ENCODE measurements at regions not wholly inside any gene's neighbourhood (a gene's known extent, or its start where the extent isn't known, plus 50 kb on each side); places are given as distances from the start of the nearest gene placed in this dataset.
"Not testable (repeated sequence)": the region's sequence is repeated elsewhere in the genome, so short reads cannot be mapped to it uniquely, and the experiment has no call there.

DNA sequence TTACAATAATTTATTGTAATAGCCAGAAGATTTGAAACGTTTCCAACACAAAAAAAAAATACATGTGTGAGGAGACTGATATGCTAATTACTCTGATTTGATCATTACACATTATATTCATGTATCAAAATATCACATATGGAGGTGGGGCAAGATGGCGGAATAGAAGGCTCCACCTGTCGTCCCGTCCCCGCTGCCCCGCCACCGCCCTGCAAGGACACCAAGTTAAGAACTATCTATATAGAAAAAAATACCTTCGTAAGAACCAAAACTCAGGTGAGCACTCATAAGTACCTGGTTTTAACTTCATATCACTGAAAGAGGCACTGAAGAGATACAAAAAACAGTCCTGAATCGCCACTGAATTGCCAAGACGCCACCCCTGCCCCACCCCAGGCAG is 60.9 kb upstream of the SCRG1 start:
- no peak for TF ChIP-seq CTCF (IDR thresholded peaks at IDR 0.05; ENCODE audit: low read depth, low read length)
- H3K4me3 ChIP-seq (ENCODE audit: low read depth, low read length): no peak overlapping the region
- in situ Hi-C loops (cut with HindIII; ENCODE audit: low sequenced_read_pairs): no loop called here
- DNase-seq (ENCODE audit: low read depth, low spot score): no peak

DNA sequence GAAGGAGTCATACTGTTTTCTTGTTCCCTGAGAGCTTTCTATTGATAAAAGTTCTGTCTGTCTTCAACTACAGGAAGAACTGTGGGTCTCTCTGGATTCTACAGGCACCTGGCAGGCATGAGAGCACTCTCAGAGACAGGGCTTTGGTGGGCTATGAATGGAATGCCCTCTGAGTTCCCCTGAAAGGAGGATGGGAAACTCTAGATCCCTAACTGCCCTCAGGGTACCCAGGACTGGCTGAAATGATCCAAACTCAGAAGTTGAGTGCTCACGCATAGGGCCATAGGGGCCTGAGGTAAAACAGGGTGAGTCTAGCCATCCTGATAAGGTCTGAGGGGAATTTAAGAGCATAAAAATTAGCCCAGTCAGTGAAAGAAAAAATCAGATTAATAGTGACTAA is 59.0 kb upstream of the SCRG1 start:
- in situ Hi-C loops (cut with HindIII; ENCODE audit: low sequenced_read_pairs): no loop called here
- H3K4me3 ChIP-seq (ENCODE audit: low read depth, low read length): no peak overlapping the region
- TF ChIP-seq CTCF (IDR thresholded peaks at IDR 0.05; ENCODE audit: low read depth, low read length): no peak
- DNase-seq (ENCODE audit: low read depth, low spot score): no peak

DNA sequence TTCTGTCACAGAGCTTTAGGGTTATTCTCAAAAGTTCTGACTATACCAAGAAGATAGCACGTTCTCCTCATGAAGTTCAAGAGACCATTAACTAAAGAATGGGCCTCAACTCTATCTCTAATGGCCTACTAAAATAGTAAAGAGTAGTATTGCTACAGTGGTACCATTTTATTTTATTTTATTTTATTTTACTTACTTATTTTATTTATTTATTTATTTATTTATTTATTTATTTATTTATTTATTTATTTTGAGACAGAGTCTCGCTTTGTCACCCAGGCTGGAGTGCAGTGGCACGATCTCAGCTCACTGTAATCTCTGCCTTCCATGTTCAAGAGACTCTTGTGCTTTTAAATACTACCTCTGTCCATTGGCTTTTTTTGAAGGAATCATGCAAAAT is 52.5 kb upstream of the SCRG1 start:
- in situ Hi-C loops (cut with HindIII; ENCODE audit: low sequenced_read_pairs); DNase-seq (ENCODE audit: low read depth, low spot score); H3K4me3 ChIP-seq (ENCODE audit: low read depth, low read length): not testable (repeated sequence)

- no peak overlapping the region for H3K4me3 ChIP-seq (ENCODE audit: low read depth, low read length)
- DNase-seq (ENCODE audit: low read depth, low spot score): peak; percentile 22
- no peak for TF ChIP-seq CTCF (IDR thresholded peaks at IDR 0.05; ENCODE audit: low read depth, low read length)
- in situ Hi-C loops (cut with HindIII; ENCODE audit: low sequenced_read_pairs): no loop called here
Observed at GRCh38 chr4:173450281-173450680, 51.4 kb upstream of the SCRG1 start.

GRCh38 chr4:173449380-173449717 is 50.4 kb upstream of the SCRG1 start:
- no peak for DNase-seq (ENCODE audit: low read depth, low spot score)
- TF ChIP-seq CTCF (IDR thresholded peaks at IDR 0.05; ENCODE audit: low read depth, low read length): no peak
- in situ Hi-C loops (cut with HindIII; ENCODE audit: low sequenced_read_pairs): no loop called here
- no peak overlapping the region for H3K4me3 ChIP-seq (ENCODE audit: low read depth, low read length)

DNA sequence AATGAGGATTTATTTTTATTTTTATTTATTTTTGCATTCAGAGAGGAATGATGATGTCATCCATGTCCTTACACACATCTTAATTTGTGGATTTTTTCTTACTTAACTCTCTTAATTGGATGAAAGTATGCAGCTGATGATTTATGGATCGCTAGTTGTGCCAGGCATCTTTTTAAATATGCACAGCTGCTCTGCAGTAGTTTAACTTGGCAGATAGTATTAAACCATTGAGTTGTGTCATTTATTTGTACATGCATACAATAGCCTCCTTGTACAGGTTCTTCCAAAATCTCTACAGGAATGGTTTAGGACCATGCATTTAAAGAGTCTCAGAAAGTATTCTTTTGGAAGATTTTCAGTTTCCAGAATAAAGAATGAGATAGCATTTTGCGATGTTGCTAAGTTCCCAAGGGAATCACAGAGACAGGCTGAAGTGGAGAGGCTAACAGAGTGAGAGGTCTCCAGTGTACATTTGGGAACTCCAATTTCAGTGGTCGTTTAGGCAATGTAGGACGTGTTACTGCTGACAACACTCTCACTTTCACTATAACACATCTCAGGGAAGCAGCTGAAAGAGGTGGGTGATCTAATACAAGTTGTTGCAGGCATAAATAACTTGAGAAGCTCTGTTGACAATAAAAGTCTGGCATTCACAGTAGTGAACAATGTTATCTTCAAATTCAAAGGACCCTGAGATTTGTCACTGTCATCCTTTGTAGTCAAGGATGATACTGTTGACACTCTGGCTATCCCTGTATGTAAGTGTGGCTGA is 49.9 kb upstream of the SCRG1 start:
- no peak overlapping the region for H3K4me3 ChIP-seq (ENCODE audit: low read depth, low read length)
- in situ Hi-C loops (cut with HindIII; ENCODE audit: low sequenced_read_pairs): no loop called here
- peak; percentile 78 for DNase-seq (ENCODE audit: low read depth, low spot score)
- no peak for TF ChIP-seq CTCF (IDR thresholded peaks at IDR 0.05; ENCODE audit: low read depth, low read length)

All from astrocyte of the spinal cord (primary cell).